HCT116 (cell line): ENCODE measurements at regions not wholly inside any gene's neighbourhood (a gene's known extent, or its start where the extent isn't known, plus 50 kb on each side); places are given as distances from the start of the nearest gene placed in this dataset.

Experiments
- ATAC-seq: fragments of 200-7000 bp; cut with Tn5 transposase; 2 replicates; pipeline ENCODE4 v1.9.1; 2020; ENCODE audit warnings: mild to moderate bottlenecking, moderate library complexity
- BruUV-seq: library from RNA; stranded (reverse); fragments of 400-500 nt; replicated peaks from 2 replicates; lab custom pipeline; 2021; lab: Mats Ljungman, UMichigan
- CTCF ChIA-PET: fragments of 300-600 bp; sonication (Branson Sonifier 250); formaldehyde crosslinking; loops from one replicate; lab custom pipeline; 2021; ENCODE audit warnings: antibody characterized with exemption; lab: Charles Lee
- POLR2A ChIA-PET: fragments of 300-600, 350-600 bp; sonication (Branson Sonifier 250); formaldehyde crosslinking; loops from one replicate; lab custom pipeline; 2021; ENCODE audit warnings: antibody characterized with exemption; lab: Charles Lee
- RAD21 ChIA-PET, 2 experiments: fragments of 300-600 bp; sonication (Branson Sonifier 250); formaldehyde crosslinking; loops; one replicate each; lab custom pipeline; 2023; ENCODE audit warnings: low total read pairs in 2 of 2; ENCODE audit not compliant: uncharacterized antibody in 2 of 2, unreplicated experiment in 2 of 2, low non-redundant PET in 1 of 2; lab: Charles Lee
- DNase-seq: peaks from one replicate; pipeline ENCODE4 v3.0.0-alpha.2; 2010; ENCODE audit warnings: low read depth, low spot score
- H2AFZ ChIP-seq: fragments of 200-600 bp; shearing (Covaris generic), sonication (generic); 2 replicates; pipeline ENCODE4 v1.6.1; 2017; ENCODE audit warnings: low read depth, mixed run types, mixed read lengths, antibody characterized with exemption, low read length; ENCODE audit not compliant: poor library complexity, severe bottlenecking
- H3K27ac ChIP-seq: 2 replicates; pipeline ENCODE4 v1.5.1; 2012; ENCODE audit warnings: low read depth, low read length
- H3K27me3 ChIP-seq: fragments of 200-600 bp; sonication (generic); 2 replicates; pipeline ENCODE4 v1.6.1; 2016; ENCODE audit warnings: mixed run types, low read length, mixed read lengths; ENCODE audit not compliant: insufficient read depth
- H3K36me3 ChIP-seq, 2 experiments: fragments of 200-500 bp in 1 of 2; fragments of 200-600 bp in 1 of 2; sonication (Bioruptor generic) in 1 of 2; sonication (generic) in 1 of 2; 2 replicates each; pipeline versions ENCODE4 v1.5.1 to v1.6.1; 2014 to 2016; ENCODE audit warnings: low read length in 2 of 2, inconsistent platforms in 1 of 2, mixed read lengths in 1 of 2, mixed run types in 1 of 2; ENCODE audit not compliant: insufficient read depth in 2 of 2, control insufficient read depth in 1 of 2
- H3K4me1 ChIP-seq, 2 experiments: fragments of 200-600 bp in 1 of 2; sonication (generic) in 1 of 2; 2 replicates each; pipeline versions ENCODE4 v1.5.1 to v1.6.1; 2012 to 2017; ENCODE audit warnings: low read length in 2 of 2, inconsistent platforms in 1 of 2, mild to moderate bottlenecking in 1 of 2, mixed read lengths in 1 of 2, mixed run types in 1 of 2, moderate library complexity in 1 of 2; ENCODE audit not compliant: insufficient read depth in 2 of 2, control insufficient read depth in 1 of 2
- H3K4me2 ChIP-seq: fragments of 200-600 bp; sonication (generic); 2 replicates; pipeline ENCODE4 v1.6.1; 2017; ENCODE audit warnings: mixed run types, low read length, mixed read lengths
- H3K4me3 ChIP-seq, 2 experiments: fragments of 200-600 bp in 1 of 2; sonication (generic) in 1 of 2; replicated peaks in 1 of 2; 2 replicates each; pipeline ENCODE4 v1.5.1; 2011 to 2016; ENCODE audit warnings: low read length in 2 of 2, control low read depth in 1 of 2, low read depth in 1 of 2, mild to moderate bottlenecking in 1 of 2, mixed read lengths in 1 of 2, mixed run types in 1 of 2
- H3K79me2 ChIP-seq: fragments of 200-600 bp; sonication (generic); 2 replicates; pipeline ENCODE4 v1.6.1; 2017; ENCODE audit warnings: mild to moderate bottlenecking, mixed run types, low read length, moderate library complexity, mixed read lengths; ENCODE audit not compliant: insufficient read depth
- H3K9ac ChIP-seq: fragments of 200-600 bp; sonication (generic); 2 replicates; pipeline ENCODE4 v1.6.1; 2016; ENCODE audit warnings: low read length, mixed read lengths
- H3K9me2 ChIP-seq: fragments of 200-600 bp; sonication (generic), shearing (Covaris generic); 2 replicates; pipeline ENCODE4 v1.6.1; 2017; ENCODE audit warnings: mixed run types, mild to moderate bottlenecking, moderate library complexity; ENCODE audit not compliant: insufficient read depth
- H3K9me3 ChIP-seq, 2 experiments: fragments of 200-500 bp in 1 of 2; fragments of 200-600 bp in 1 of 2; sonication (Bioruptor generic) in 1 of 2; sonication (generic) in 1 of 2; 2 replicates each; pipeline ENCODE4 v1.6.1; 2014 to 2017; ENCODE audit warnings: low read length in 2 of 2, mixed read lengths in 2 of 2, inconsistent platforms in 1 of 2, low read depth in 1 of 2, mild to moderate bottlenecking in 1 of 2, mixed run types in 1 of 2, moderate library complexity in 1 of 2; ENCODE audit not compliant: control insufficient read depth in 1 of 2, insufficient read depth in 1 of 2
- H4K20me1 ChIP-seq: fragments of 200-600 bp; sonication (generic), shearing (Covaris generic); 2 replicates; pipeline ENCODE4 v1.6.1; 2017; ENCODE audit warnings: mixed run types, mild to moderate bottlenecking, moderate library complexity; ENCODE audit not compliant: insufficient read depth
- CBX3 ChIP-seq: IDR thresholded peaks from 2 replicates; pipeline ENCODE4 v1.6.1; 2012; ENCODE audit warnings: low read depth
- EGR1 ChIP-seq: IDR thresholded peaks from 2 replicates; pipeline ENCODE4 v1.6.1; 2012; ENCODE audit warnings: low read depth
- EZH2 ChIP-seq: fragments of 200-600 bp; sonication (generic); IDR thresholded peaks from 2 replicates; pipeline ENCODE4 v1.6.1; 2017; ENCODE audit warnings: antibody characterized with exemption, mixed run types
- FOSL1 ChIP-seq: IDR thresholded peaks from 2 replicates; pipeline ENCODE4 v1.6.1; 2012; ENCODE audit warnings: low read depth
- JUND ChIP-seq: IDR thresholded peaks from 2 replicates; pipeline ENCODE4 v1.6.1; 2012
- RAD21 ChIP-seq: IDR thresholded peaks from 2 replicates; pipeline ENCODE4 v1.6.1; 2012; ENCODE audit warnings: low read depth, mild to moderate bottlenecking
- SRF ChIP-seq: IDR thresholded peaks from 2 replicates; pipeline ENCODE4 v1.6.1; 2012; ENCODE audit warnings: low read depth
- TCF7L2 ChIP-seq: IDR thresholded peaks from 2 replicates; pipeline ENCODE4 v1.7.0; 2011; ENCODE audit warnings: borderline replicate concordance, inconsistent platforms; ENCODE audit not compliant: insufficient read depth, insufficient read length; ENCODE audit errors: extremely low read depth
- ZFX ChIP-seq: fragments of 450-650 bp; IDR thresholded peaks from 2 replicates; pipeline ENCODE4 v1.6.1; 2017
- ZNF274 ChIP-seq: fragments of 200-500 bp; sonication (Bioruptor generic); IDR thresholded peaks from 2 replicates; pipeline ENCODE4 v1.6.1; 2014; ENCODE audit warnings: mild to moderate bottlenecking, low read depth, low read length, inconsistent platforms
- intact Hi-C: fragments of 100-400 bp; cut with micrococcal nuclease; formaldehyde crosslinking; loops from 2 replicates; pipeline ENCODE4 v1.10.0; 2022
- TF ChIP-seq, protein P1 (sequence below): IDR thresholded peaks from 2 replicates; pipeline ENCODE4 v1.6.1; 2011; ENCODE audit warnings: mild to moderate bottlenecking, low read length, moderate library complexity; ENCODE audit not compliant: insufficient replicate concordance; ENCODE audit errors: extremely low read depth
- TF ChIP-seq, protein P2 (sequence below), 3 experiments: fragments of 200-600 bp in 1 of 3; sonication (generic) in 1 of 3; IDR thresholded peaks in 2 of 3; conservative IDR thresholded peaks in 1 of 3; 2 replicates each; pipeline ENCODE4 v1.5.1; 2012 to 2017; ENCODE audit warnings: low read depth in 2 of 3, low read length in 2 of 3, antibody characterized with exemption in 1 of 3, borderline replicate concordance in 1 of 3, control low read depth in 1 of 3, mild to moderate bottlenecking in 1 of 3, mixed read lengths in 1 of 3, mixed run types in 1 of 3, moderate library complexity in 1 of 3; ENCODE audit not compliant: insufficient read depth in 1 of 3

DNA sequence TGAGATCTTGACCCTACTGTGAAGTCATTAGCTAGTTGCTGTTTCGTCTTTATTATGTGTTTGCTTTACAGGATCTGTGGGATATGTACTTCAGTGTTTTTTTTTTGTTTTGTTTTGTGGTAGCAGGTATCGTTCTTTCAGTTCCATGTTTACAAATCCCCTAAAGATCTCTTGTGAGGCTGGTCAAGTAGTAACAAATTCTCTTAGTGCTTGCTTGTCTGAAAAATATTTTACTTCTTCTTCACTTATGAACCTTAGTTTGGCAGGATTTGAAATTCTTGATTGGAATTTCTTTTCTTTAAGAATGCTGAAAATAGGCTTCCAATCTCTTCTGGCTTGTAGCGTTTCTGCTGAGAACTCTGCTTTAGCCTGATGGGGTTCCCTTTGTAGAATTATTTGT, 235.8 kb upstream of the ALCAM start:
- H2AFZ ChIP-seq, result no peak overlapping the region
- H3K79me2 ChIP-seq, result no peaks in the 10 kb centered on the region
- no peak for ATAC-seq
- no TSS peak for BruUV-seq
- no peak for DNase-seq
- intact Hi-C loops, result no loop called here
- H3K9me3 ChIP-seq, result no peaks in the 10 kb centered on the region
- H4K20me1 ChIP-seq, result no peaks in the 10 kb centered on the region
- ChIA-PET POLR2A (no interaction called here), RAD21 (no interaction called here), CTCF (no interaction called here)
- no peaks in the 10 kb centered on the region for H3K9me2 ChIP-seq
- H3K36me3 ChIP-seq, result no peaks in the 10 kb centered on the region
- no peak overlapping the region for H3K4me3 ChIP-seq
- no peaks in the 10 kb centered on the region for H3K4me1 ChIP-seq
- no peaks in the 10 kb centered on the region for H3K27me3 ChIP-seq
- TF ChIP-seq ZFX, result no peak
- TF ChIP-seq CBX3, result no peak
- TF ChIP-seq, protein P1, sequence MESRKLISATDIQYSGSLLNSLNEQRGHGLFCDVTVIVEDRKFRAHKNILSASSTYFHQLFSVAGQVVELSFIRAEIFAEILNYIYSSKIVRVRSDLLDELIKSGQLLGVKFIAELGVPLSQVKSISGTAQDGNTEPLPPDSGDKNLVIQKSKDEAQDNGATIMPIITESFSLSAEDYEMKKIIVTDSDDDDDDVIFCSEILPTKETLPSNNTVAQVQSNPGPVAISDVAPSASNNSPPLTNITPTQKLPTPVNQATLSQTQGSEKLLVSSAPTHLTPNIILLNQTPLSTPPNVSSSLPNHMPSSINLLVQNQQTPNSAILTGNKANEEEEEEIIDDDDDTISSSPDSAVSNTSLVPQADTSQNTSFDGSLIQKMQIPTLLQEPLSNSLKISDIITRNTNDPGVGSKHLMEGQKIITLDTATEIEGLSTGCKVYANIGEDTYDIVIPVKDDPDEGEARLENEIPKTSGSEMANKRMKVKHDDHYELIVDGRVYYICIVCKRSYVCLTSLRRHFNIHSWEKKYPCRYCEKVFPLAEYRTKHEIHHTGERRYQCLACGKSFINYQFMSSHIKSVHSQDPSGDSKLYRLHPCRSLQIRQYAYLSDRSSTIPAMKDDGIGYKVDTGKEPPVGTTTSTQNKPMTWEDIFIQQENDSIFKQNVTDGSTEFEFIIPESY, result no peak
- no peak for TF ChIP-seq EGR1
- TF ChIP-seq, protein P2, sequence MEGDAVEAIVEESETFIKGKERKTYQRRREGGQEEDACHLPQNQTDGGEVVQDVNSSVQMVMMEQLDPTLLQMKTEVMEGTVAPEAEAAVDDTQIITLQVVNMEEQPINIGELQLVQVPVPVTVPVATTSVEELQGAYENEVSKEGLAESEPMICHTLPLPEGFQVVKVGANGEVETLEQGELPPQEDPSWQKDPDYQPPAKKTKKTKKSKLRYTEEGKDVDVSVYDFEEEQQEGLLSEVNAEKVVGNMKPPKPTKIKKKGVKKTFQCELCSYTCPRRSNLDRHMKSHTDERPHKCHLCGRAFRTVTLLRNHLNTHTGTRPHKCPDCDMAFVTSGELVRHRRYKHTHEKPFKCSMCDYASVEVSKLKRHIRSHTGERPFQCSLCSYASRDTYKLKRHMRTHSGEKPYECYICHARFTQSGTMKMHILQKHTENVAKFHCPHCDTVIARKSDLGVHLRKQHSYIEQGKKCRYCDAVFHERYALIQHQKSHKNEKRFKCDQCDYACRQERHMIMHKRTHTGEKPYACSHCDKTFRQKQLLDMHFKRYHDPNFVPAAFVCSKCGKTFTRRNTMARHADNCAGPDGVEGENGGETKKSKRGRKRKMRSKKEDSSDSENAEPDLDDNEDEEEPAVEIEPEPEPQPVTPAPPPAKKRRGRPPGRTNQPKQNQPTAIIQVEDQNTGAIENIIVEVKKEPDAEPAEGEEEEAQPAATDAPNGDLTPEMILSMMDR (IDR thresholded peaks at IDR 0.05 in 2 of 3, conservative IDR thresholded peaks at IDR 0.05 in 1 of 3; ENCODE audit: borderline replicate concordance in 1 of 3, insufficient read depth in 1 of 3, low read depth in 2 of 3, low read length in 2 of 3), result no peak
- no peak for TF ChIP-seq FOSL1
- no peak for TF ChIP-seq TCF7L2
- no peak for TF ChIP-seq ZNF274
- no peak for TF ChIP-seq SRF
- TF ChIP-seq EZH2, result no peak
- no peak for TF ChIP-seq RAD21
- no peak for TF ChIP-seq JUND
- no peak overlapping the region for H3K27ac ChIP-seq
- H3K9ac ChIP-seq, result no peak overlapping the region
- no peak overlapping the region for H3K4me2 ChIP-seq
